C1 segment of cervical spinal cord (tissue), 14 donors: ENCODE measurements at regions not wholly inside any gene's neighbourhood (a gene's known extent, or its start where the extent isn't known, plus 50 kb on each side); places are given as distances from the start of the nearest gene placed in this dataset.

ENCODE experiments used
- DNase-seq, 14 donors: peaks; one replicate each; lab custom pipeline; 2025; lab: John Stamatoyannopoulos, UW

DNA sequence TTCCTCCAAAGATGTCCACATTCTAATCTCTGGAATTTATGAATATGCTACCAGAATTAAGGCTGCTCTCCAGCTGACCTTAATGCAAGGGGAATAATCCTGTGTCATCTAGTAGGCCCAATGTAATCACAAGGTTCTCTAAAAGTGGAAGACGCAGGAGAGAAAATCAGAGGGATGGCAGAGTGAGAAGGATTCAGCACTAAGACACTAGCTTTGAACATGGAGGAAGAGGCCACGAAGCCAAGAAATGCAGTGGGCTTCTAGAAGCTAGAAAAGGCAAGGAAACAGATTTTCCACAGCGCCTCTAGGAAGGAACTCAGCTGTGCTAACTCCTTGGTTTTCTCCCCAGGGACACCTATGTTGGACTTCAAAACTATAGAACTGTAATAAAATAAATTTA lies 240.7 kb upstream of the TRAM1L1 start:
- no peak for DNase-seq

DNA sequence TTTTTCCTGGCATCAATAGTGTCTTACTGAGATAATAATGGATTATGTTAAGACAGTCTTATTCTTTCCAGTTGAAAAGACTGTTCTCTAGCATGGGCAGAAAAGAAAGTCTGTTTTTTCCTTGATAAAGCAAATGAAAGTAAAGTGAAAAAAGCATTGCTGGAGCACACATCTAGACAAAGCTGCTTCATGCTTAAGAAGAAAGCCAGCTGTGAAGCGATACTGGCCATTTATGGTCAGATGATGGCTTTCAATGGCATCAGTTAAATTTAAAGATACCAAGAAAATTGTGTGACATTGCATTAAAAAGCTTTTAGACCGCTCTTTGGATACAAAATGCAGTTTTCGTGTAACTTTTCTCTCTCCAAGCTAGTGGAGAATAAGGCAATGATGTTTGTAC lies 242.1 kb upstream of the TRAM1L1 start:
- DNase-seq = no peak

GRCh38 chr4:117328333-117328732 lies 243.0 kb upstream of the TRAM1L1 start:
- no peak for DNase-seq

GRCh38 chr4:117331817-117332216 lies 246.4 kb upstream of the TRAM1L1 start:
- DNase-seq = no peak

DNA sequence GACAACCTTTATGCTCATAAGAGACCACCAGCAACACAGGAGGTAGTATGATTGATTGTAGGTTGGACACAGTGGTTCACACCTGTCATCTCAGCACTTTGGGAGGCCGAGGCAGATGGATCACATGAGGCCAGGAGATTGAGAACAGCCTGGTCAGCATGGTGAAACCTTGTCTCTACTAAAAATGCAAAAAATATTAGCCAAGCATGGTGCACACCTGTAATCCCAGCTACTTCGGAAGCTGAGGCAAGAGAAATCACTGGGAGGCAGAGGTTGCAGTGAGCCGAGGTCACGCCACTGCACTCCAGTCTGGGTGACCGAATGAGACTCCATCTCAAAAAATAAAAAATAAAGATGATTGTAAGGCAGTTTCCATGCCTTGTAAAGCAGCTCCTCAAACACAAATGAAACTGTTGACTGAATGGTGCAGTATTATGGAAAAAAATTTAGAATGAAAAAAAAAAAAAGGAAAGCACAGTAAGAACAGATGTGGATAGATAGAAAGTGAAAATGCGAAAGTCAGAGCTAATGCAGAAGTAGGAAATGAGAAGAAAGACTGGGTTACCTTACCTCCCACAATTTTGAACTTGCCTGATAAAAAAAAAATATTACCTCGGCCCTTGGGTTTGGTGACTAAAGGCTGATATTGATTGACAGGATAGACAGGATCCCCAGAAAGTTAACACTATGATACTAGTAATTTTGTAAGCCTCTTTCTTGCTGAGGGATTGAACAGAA lies 249.2 kb upstream of the TRAM1L1 start:
- DNase-seq = no peak

GRCh38 chr4:117357437-117357836 lies 272.1 kb upstream of the TRAM1L1 start:
- DNase-seq = no peak

GRCh38 chr4:117357866-117358265 lies 272.5 kb upstream of the TRAM1L1 start:
- no peak for DNase-seq

GRCh38 chr4:117370944-117371668 lies 285.7 kb upstream of the TRAM1L1 start:
- no peak for DNase-seq

DNA sequence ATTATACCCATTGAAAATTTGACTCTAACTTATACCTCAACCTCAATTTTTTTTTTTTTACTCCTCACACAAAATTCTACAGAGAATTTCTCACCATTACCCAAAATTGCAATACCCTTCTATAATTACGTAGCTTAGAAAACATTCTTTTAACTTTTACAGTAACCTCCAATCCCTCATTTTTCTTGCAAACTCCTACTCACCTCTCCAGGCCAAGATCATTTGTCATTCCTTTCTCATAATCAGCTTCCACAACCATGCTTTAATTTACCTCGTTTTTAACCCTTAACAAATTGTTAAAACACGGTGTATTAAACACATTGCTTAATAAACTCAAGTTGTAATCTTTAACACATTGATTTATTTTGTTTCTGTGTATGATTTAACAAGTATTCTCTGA lies 289.7 kb upstream of the TRAM1L1 start:
- no peak for DNase-seq

DNA sequence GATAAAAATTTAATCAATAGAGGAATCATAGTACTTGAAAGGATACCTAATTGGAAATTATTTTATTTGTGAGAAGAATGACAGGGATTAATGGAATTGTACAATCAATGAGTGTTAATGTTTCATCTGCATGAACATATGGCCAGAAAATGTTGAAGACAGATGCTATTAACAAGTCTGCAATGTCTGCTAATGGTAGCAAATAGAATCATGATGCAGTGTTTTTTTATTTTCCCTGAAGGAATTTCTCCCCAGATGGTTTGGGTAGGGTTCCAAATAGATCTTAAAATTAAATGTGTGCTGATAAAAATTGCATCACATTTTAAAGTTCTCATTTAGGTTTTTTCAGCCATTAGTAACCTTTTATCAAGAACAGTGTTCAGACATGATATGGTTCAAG lies 291.3 kb upstream of the TRAM1L1 start:
- DNase-seq = no peak

GRCh38 chr4:117378942-117379341 lies 293.6 kb upstream of the TRAM1L1 start:
- no peak for DNase-seq

- no peak for DNase-seq
Observed at GRCh38 chr4:117383468-117383867, 298.1 kb upstream of the TRAM1L1 start.

- no peak for DNase-seq
Observed at GRCh38 chr4:117385526-117385925, 300.1 kb upstream of the TRAM1L1 start.

GRCh38 chr4:117387072-117387471 lies 301.7 kb upstream of the TRAM1L1 start:
- no peak for DNase-seq

DNA sequence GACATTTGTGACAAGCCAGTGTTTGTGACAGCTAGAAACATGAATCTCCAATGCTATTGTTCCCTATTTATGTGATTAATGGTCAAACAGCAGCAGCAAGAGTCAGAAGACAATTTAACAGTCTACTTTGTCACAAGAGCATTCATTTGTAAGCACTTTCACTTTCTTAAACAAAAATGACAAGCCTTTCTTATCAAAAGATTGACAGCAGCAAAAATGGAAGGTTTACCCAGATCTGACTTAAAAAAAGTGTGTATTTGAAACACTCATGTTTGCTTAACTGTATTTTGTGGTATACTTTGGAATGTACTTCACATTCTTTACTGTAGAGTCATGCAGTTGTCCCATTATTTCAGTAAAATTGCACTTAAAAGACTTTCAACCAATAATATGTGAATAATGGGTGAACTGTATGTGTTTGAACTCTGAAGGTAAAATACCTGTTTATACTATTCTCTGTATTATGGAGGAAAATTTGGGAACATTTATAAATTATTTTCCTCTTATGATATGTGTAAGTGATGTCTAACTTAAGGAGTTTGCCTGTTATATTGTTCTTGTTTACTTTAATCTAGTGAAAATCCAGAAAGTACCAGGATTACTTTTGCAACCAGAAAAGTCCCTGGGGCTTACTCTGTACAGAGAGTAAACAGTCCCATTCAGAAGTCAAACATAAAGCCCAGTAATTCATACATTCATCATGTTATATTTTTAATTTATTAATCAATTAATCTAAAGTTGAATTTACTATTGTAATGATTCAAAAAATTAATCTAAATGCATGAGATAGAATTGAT lies 314.9 kb upstream of the TRAM1L1 start:
- DNase-seq = no peak

DNA sequence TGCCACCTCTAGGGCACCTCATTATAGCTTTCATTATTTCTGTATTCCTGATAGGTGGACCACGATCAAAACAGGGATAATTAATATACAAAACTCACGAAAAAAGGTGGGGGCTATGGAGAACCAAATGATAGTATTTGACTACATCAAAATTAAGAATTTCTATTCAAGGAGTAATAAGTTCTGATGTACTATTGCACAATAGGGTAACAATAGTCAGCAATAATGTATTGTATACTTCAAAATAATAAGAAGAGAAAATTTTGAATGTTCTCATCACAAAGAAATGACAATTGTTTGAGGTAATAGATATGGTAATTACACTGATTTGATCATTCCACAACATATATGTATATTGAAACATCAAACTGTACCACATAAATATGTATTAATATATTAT lies 327.3 kb upstream of the TRAM1L1 start:
- no peak for DNase-seq

DNA sequence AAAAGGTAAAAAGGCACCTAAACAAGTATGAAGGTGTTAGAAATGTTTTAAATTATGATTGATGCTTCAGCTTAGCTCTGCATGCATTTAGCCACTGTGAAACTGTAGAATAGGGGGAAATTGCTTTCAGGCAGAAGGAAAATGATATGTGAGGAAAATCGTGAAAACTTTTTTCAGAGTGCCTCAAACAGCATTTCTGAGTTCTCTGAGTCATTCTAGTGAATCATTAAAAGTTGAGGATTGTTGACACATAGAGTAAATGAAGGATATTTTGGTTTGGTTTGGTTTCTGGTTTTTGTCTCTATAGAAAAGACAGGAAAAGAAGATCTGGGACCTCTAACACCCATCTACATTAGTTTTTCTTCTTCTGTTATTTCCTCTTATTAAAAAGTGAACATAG lies 332.5 kb upstream of the TRAM1L1 start:
- no peak for DNase-seq

DNA sequence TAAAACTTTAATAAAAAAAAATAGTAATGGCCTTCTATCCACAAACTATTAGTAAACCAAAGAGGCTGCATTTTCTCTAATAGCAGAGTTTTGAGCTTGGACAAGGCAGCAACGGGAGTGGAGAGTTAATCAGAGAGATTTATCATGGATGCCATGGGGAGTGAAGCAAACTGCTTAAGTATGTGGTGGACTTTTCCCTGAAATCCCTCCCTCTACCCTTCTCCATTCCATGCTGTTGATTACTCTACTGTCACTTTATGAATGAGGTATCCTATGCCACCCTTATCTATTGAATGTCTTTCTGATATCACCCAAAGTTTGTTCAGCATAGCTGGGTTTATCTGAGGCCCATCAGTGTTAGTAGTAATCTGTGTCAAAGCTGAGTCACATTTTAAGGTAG lies 335.6 kb upstream of the TRAM1L1 start:
- DNase-seq = no peak

GRCh38 chr4:117421706-117422105 lies 336.3 kb upstream of the TRAM1L1 start:
- no peak for DNase-seq

- DNase-seq = no peak
Observed at GRCh38 chr4:117422297-117422696, 336.9 kb upstream of the TRAM1L1 start.

- no peak for DNase-seq
Observed at GRCh38 chr4:117425636-117426035, 340.3 kb upstream of the TRAM1L1 start.

GRCh38 chr4:117428536-117428935 lies 343.2 kb upstream of the TRAM1L1 start:
- DNase-seq = no peak

- DNase-seq = no peak
Observed at GRCh38 chr4:117429061-117429460, 343.7 kb upstream of the TRAM1L1 start.
